Bronchial epithelial cell (primary cell): ENCODE measurements at regions not wholly inside any gene's neighbourhood (a gene's known extent, or its start where the extent isn't known, plus 50 kb on each side); places are given as distances from the start of the nearest gene placed in this dataset.
"Not testable (repeated sequence)": the region's sequence is repeated elsewhere in the genome, so short reads cannot be mapped to it uniquely, and the experiment has no call there.

Experiments used
- DNase-seq: peaks from one replicate; pipeline ENCODE4 v3.0.0-alpha.2; 2010; ENCODE audit warnings: low read depth
- FAIRE-seq: peaks from 2 replicates; lab custom pipeline; 2011; peaks lifted over from hg19 to GRCh38; lab: Jason Lieb, UNC
- H3K27me3 ChIP-seq: 2 replicates; pipeline ENCODE4 v1.5.1; 2011; ENCODE audit warnings: low read length; ENCODE audit not compliant: control insufficient read depth, insufficient read depth
- H3K36me3 ChIP-seq: 2 replicates; pipeline ENCODE4 v1.5.1; 2011; ENCODE audit warnings: low read length; ENCODE audit not compliant: control insufficient read depth, insufficient read depth
- H3K4me3 ChIP-seq: 2 replicates; pipeline ENCODE4 v1.5.1; 2011; ENCODE audit warnings: mild to moderate bottlenecking, low read depth, low read length, control low read depth
- TF ChIP-seq, protein P1 (sequence below): IDR thresholded peaks from 2 replicates; pipeline ENCODE4 v1.5.1; 2011; ENCODE audit warnings: mild to moderate bottlenecking, moderate library complexity, low read length, control low read depth, inconsistent platforms; ENCODE audit not compliant: insufficient read depth, severe bottlenecking

DNA sequence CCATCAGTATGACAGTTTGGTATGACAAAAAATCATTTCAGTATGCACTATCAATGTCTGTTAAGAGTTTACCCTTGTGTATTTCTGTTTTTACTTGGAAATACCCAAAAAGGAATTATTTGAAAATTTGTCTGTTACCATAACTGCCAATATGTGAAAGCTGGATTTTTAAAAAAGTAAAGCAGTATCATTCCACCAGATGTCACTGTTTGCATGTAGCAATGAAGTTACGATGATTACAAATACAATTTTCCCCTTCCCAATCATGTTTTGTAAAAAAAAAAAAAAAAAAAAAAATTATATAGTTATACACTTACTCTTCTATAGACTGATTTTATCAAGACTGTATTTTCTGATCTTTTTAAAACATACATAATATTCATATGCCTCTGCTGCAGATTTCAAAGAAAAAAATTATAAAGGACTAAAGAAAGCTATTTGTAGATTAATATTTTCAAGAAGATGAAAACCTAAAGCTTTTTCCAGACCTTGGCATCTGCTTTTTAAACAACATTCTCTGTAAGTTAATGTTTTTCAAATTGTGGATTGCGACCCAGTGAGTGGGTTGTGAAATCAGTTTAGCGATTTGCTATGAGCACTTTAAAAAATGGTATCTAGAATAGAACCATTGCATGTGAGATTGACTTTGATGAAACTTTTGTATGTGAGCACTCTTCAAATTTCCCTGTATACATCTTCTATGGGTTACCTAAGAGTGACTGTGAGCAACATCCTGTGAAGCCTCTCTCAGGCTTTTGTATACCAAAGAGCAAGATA is 114.2 kb downstream of the TTC6 start:
- no peak for FAIRE-seq
- DNase-seq: peak; percentile 45

GRCh38 chr14:37711356-37711830 is 116.0 kb downstream of the TTC6 start:
- no peak for FAIRE-seq
- no peak for DNase-seq
- no peaks in the 10 kb centered on the region for H3K27me3 ChIP-seq
- H3K36me3 ChIP-seq: no peaks in the 10 kb centered on the region
- no peak overlapping the region for H3K4me3 ChIP-seq
- TF ChIP-seq, protein P1, sequence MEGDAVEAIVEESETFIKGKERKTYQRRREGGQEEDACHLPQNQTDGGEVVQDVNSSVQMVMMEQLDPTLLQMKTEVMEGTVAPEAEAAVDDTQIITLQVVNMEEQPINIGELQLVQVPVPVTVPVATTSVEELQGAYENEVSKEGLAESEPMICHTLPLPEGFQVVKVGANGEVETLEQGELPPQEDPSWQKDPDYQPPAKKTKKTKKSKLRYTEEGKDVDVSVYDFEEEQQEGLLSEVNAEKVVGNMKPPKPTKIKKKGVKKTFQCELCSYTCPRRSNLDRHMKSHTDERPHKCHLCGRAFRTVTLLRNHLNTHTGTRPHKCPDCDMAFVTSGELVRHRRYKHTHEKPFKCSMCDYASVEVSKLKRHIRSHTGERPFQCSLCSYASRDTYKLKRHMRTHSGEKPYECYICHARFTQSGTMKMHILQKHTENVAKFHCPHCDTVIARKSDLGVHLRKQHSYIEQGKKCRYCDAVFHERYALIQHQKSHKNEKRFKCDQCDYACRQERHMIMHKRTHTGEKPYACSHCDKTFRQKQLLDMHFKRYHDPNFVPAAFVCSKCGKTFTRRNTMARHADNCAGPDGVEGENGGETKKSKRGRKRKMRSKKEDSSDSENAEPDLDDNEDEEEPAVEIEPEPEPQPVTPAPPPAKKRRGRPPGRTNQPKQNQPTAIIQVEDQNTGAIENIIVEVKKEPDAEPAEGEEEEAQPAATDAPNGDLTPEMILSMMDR: no peak

More for the DNA sequence above, 114.2 kb downstream of the TTC6 start:
- H3K27me3 ChIP-seq: no peaks in the 10 kb centered on the region
- no peaks in the 10 kb centered on the region for H3K36me3 ChIP-seq
- TF ChIP-seq, protein P1: peak; percentile 29
- no peak overlapping the region for H3K4me3 ChIP-seq

- Histone ChIP-seq H3K4me3 (no peak overlapping the region), H3K36me3 (no peaks in the 10 kb centered on the region), H3K27me3 (no peaks in the 10 kb centered on the region)
- DNase-seq (no peak), FAIRE-seq (no peak)
- TF ChIP-seq, protein P1: no peak
These were observed 116.5 kb downstream of the TTC6 start for GRCh38 chr14:37711831-37712475.

- H3K36me3 ChIP-seq, H3K27me3 ChIP-seq, DNase-seq, H3K4me3 ChIP-seq, FAIRE-seq: not testable (repeated sequence)
These were observed 117.0 kb downstream of the TTC6 start for GRCh38 chr14:37712476-37712860.

GRCh38 chr14:37712976-37713431 is 117.6 kb downstream of the TTC6 start:
- DNase-seq (no peak), FAIRE-seq (no peak)
- TF ChIP-seq, protein P1: no peak
- Histone ChIP-seq H3K27me3 (no peaks in the 10 kb centered on the region), H3K4me3 (no peak overlapping the region), H3K36me3 (no peaks in the 10 kb centered on the region)

DNA sequence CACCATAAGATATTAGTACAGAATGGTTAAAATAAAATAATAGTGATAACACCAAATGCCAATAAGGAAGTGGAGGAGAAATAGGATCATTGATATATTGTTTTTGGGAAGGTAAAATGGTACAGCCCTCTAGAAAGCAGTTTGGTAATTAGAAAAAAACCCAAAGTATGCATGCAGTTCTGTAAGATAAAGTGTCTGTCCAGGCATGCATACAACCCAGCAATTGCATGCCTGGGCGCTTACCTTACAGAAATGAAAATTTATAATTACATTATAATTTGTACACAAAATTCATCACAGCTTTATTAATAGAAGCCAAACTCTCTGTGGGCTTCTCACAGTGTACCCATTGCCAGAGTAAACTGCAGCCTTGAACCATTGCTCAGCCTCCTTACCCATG is 124.7 kb downstream of the TTC6 start:
- no peaks in the 10 kb centered on the region for H3K27me3 ChIP-seq
- TF ChIP-seq, protein P1: no peak

More for the DNA sequence above, 124.7 kb downstream of the TTC6 start:
- Histone ChIP-seq H3K4me3 (no peak overlapping the region), H3K36me3 (no peaks in the 10 kb centered on the region)
- FAIRE-seq: no peak
- peak; percentile 53 for DNase-seq
